Smooth muscle cell (in vitro differentiated cells): ENCODE measurements at regions not wholly inside any gene's neighbourhood (a gene's known extent, or its start where the extent isn't known, plus 50 kb on each side); places are given as distances from the start of the nearest gene placed in this dataset.

Source experiments
- DNase-seq: peaks from one replicate; lab custom pipeline; 2025; ENCODE audit not compliant: unreplicated experiment; lab: John Stamatoyannopoulos, UW
- H2AFZ ChIP-seq: fragments of 200-600 bp; sonication (generic); 2 replicates; pipeline ENCODE4 v1.6.0; 2016; ENCODE audit warnings: antibody characterized with exemption, low read depth, mild to moderate bottlenecking
- H3F3A ChIP-seq: fragments of 200-600 bp; sonication (generic); 2 replicates; pipeline ENCODE4 v1.6.0; 2017; ENCODE audit warnings: antibody characterized with exemption, low read depth
- H3K27ac ChIP-seq: fragments of 200-600 bp; sonication (generic); 2 replicates; pipeline ENCODE4 v1.5.1; 2016; ENCODE audit warnings: low read depth, mild to moderate bottlenecking
- H3K27me3 ChIP-seq: fragments of 200-600 bp; sonication (generic); 2 replicates; pipeline ENCODE4 v1.6.1; 2016; ENCODE audit warnings: low read depth, mild to moderate bottlenecking
- H3K36me3 ChIP-seq: fragments of 200-600 bp; sonication (generic); 2 replicates; pipeline ENCODE4 v1.5.1; 2016; ENCODE audit warnings: low read depth
- H3K4me1 ChIP-seq: fragments of 200-600 bp; sonication (generic); 2 replicates; pipeline ENCODE4 v1.5.1; 2016; ENCODE audit warnings: low read depth
- H3K4me2 ChIP-seq: fragments of 200-600 bp; sonication (generic); 2 replicates; pipeline ENCODE4 v1.6.0; 2016; ENCODE audit warnings: mild to moderate bottlenecking
- H3K4me3 ChIP-seq: fragments of 200-600 bp; sonication (generic); 2 replicates; pipeline ENCODE4 v1.5.1; 2016; ENCODE audit warnings: mild to moderate bottlenecking
- H3K79me2 ChIP-seq: fragments of 200-600 bp; sonication (generic); 2 replicates; pipeline ENCODE4 v1.6.0; 2016; ENCODE audit warnings: low read depth, mild to moderate bottlenecking
- H3K9ac ChIP-seq: fragments of 200-600 bp; sonication (generic); 2 replicates; pipeline ENCODE4 v1.6.0; 2016; ENCODE audit warnings: low read depth
- H3K9me3 ChIP-seq: fragments of 200-600 bp; sonication (generic); replicated peaks from 2 replicates; pipeline ENCODE4 v1.5.1; 2016; ENCODE audit warnings: low read depth
- H4K20me1 ChIP-seq: fragments of 200-600 bp; sonication (generic); 2 replicates; pipeline ENCODE4 v1.6.0; 2016; ENCODE audit warnings: low read depth
- WGBS: methylation state at CpG from one replicate; pipeline ENCODE4 v1.1.7; 2016; ENCODE audit warnings: low lambda C conversion rate; 5-methylcytosine and 5-hydroxymethylcytosine counted together
- TF ChIP-seq, protein P1 (sequence below): fragments of 200-600 bp; sonication (generic); IDR thresholded peaks from 2 replicates; pipeline ENCODE4 v1.5.1; 2017; ENCODE audit warnings: borderline replicate concordance, mild to moderate bottlenecking, antibody characterized with exemption; ENCODE audit not compliant: insufficient read depth, poor library complexity, severe bottlenecking

DNA sequence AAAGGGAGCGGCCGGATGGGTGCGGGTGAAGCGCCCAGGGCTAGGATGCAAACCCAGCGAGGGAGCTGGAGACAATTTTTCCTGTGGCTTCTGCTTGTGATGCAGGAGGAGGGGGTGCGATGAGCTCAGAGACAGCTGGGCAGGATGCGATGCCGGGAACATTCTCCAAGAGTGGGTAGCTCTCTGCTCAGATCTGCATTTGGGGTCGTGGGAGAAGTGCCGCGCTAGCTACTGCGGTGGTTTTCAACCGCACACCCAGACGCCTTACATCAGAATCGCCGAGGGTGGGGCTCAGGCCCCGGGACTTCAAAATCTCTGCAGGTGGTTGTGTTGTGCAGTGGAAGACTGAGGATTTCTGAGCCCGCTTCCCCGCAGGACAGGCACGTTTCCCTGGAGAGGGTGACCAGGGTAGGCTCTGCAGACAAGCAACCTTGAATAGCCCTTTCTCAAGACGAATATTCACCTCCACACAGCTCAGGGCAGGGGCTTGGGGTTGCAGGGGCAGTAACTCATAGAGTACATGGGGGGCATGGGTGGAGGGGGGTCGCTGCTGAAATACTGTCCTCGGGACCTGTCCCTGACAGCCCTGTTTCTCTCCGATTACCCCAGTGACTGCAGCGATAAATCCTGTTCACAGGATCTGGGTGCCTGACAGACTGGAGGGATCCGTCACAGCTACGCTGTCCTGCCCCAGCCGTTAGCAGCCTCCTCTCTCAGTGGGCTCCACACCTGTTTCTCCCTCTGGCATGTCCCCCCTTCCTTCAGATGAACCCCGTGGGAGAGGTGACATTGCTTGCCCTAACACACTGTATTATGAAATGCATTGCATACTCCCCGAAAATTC, 63.3 kb downstream of the HAPSTR1 start:
- no peak for DNase-seq
- TF ChIP-seq, protein P1, sequence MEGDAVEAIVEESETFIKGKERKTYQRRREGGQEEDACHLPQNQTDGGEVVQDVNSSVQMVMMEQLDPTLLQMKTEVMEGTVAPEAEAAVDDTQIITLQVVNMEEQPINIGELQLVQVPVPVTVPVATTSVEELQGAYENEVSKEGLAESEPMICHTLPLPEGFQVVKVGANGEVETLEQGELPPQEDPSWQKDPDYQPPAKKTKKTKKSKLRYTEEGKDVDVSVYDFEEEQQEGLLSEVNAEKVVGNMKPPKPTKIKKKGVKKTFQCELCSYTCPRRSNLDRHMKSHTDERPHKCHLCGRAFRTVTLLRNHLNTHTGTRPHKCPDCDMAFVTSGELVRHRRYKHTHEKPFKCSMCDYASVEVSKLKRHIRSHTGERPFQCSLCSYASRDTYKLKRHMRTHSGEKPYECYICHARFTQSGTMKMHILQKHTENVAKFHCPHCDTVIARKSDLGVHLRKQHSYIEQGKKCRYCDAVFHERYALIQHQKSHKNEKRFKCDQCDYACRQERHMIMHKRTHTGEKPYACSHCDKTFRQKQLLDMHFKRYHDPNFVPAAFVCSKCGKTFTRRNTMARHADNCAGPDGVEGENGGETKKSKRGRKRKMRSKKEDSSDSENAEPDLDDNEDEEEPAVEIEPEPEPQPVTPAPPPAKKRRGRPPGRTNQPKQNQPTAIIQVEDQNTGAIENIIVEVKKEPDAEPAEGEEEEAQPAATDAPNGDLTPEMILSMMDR: no peak

DNA sequence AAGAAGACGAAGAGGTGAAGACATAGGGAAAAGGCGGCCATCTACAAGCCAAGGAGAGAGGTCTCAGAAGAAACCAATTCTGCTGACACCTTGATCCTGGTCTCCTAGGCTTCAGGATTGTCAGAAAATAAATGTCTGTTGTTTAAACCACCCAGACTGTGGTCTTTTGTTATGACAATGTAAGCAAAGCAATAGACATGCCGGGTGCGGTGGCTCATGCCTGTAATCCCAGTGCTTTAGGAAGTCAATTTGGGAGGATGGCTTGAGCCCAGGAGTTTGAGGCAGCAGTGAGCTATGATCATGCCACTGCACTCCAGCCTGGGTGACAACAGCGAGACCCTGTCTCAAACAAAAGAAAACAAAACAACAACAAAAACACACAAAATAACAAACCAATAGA, 64.4 kb downstream of the HAPSTR1 start:
- H3K4me2 ChIP-seq: no peak overlapping the region
- no peaks in the 10 kb centered on the region for H3F3A ChIP-seq
- no peaks in the 10 kb centered on the region for H4K20me1 ChIP-seq
- no peaks in the 10 kb centered on the region for H3K9me3 ChIP-seq
- peaks cover 8% of the 10 kb centered on the region for H3K27me3 ChIP-seq
- no peak overlapping the region for H2AFZ ChIP-seq
- no peaks in the 10 kb centered on the region for H3K36me3 ChIP-seq
- TF ChIP-seq, protein P1: no peak
- DNase-seq: no peak
- H3K4me3 ChIP-seq: no peak overlapping the region
- no peaks in the 10 kb centered on the region for H3K79me2 ChIP-seq
- H3K27ac ChIP-seq: no peak overlapping the region
- no peak overlapping the region for H3K9ac ChIP-seq
- H3K4me1 ChIP-seq: no peaks in the 10 kb centered on the region
- WGBS: 76% methylated on average over 5 of the region's 5 CpGs

More for the DNA sequence above, 63.3 kb downstream of the HAPSTR1 start:
- no peak overlapping the region for H3K27ac ChIP-seq
- H3K27me3 ChIP-seq: peaks cover 8% of the 10 kb centered on the region
- no peaks in the 10 kb centered on the region for H4K20me1 ChIP-seq
- H3F3A ChIP-seq: no peaks in the 10 kb centered on the region
- no peaks in the 10 kb centered on the region for H3K9me3 ChIP-seq
- no peaks in the 10 kb centered on the region for H3K36me3 ChIP-seq
- H2AFZ ChIP-seq: no peak overlapping the region
- H3K79me2 ChIP-seq: no peaks in the 10 kb centered on the region
- H3K4me1 ChIP-seq: no peaks in the 10 kb centered on the region
- WGBS: 75% methylated on average over 30 of the region's 30 CpGs
- H3K4me2 ChIP-seq: no peak overlapping the region
- H3K4me3 ChIP-seq: no peak overlapping the region
- no peak overlapping the region for H3K9ac ChIP-seq

DNA sequence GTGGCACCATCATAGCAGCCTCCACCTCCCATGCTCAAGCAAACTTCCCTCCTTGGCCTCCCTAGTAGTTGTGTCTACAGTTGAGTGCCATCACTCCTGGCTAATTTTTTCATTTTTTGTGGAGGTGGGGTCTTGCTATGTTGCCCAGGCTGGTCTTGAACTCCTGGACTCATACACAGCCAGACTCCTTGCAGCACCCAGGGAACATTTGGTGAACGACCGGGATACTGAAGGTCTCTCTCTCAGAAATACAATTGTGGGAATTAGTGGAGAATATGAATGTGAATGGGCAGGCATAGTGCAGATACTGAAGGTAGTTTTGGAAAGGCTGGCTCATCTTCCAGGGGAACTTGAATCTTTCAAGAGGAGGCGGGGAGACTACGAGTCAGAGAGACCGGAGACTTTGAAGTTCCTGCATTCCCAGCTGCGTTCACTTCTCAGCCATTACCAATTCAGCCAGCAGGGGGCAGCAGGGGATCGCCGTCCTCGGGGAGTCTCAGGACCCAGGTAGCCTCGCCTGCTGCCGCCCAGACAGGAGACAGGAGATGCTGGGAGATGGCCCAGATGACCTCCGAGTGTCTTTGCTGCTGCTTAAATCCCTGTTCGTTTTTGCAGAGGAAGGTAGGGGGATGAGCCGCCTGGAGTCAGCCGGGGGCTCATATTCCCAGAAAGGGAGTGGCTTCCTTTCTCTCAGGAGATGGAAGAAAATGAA, 68.6 kb downstream of the HAPSTR1 start:
- TF ChIP-seq, protein P1: peak; percentile 56
- Histone ChIP-seq H3K27ac (no peak overlapping the region), H3K27me3 (peaks cover 8% of the 10 kb centered on the region), H3K9ac (no peak overlapping the region), H3K4me2 (no peak overlapping the region), H4K20me1 (no peaks in the 10 kb centered on the region), H3K4me1 (no peaks in the 10 kb centered on the region), H3K4me3 (no peak overlapping the region), H3F3A (no peaks in the 10 kb centered on the region), H3K36me3 (no peaks in the 10 kb centered on the region), H3K9me3 (no peaks in the 10 kb centered on the region), H3K79me2 (no peaks in the 10 kb centered on the region), H2AFZ (no peak overlapping the region)
- DNase-seq: peak; percentile 7
- WGBS: 24% methylated on average over 15 of the region's 15 CpGs
